KMS-11 (cell line): ENCODE measurements at regions not wholly inside any gene's neighbourhood (a gene's known extent, or its start where the extent isn't known, plus 50 kb on each side); places are given as distances from the start of the nearest gene placed in this dataset.

Source experiments
- H2AFZ ChIP-seq: fragments of 200-600 bp; sonication (generic); 2 replicates; pipeline ENCODE4 v1.6.1; 2016; ENCODE audit warnings: antibody characterized with exemption, mixed run types, low read depth
- H3K27ac ChIP-seq: fragments of 200-600 bp; sonication (generic); 2 replicates; pipeline ENCODE4 v1.6.1; 2016; ENCODE audit warnings: mild to moderate bottlenecking, mixed run types
- H3K27me3 ChIP-seq: fragments of 200-600 bp; sonication (generic); 2 replicates; pipeline ENCODE4 v1.6.1; 2017; ENCODE audit warnings: mild to moderate bottlenecking, low read depth, mixed run types, moderate library complexity; ENCODE audit not compliant: insufficient read depth
- H3K36me3 ChIP-seq: fragments of 200-600 bp; sonication (generic); 2 replicates; pipeline ENCODE4 v1.6.1; 2017; ENCODE audit warnings: mild to moderate bottlenecking, mixed run types; ENCODE audit not compliant: insufficient read depth
- H3K4me1 ChIP-seq: fragments of 200-600 bp; sonication (generic); 2 replicates; pipeline ENCODE4 v1.6.1; 2016; ENCODE audit warnings: mild to moderate bottlenecking, low read depth, mixed run types; ENCODE audit not compliant: poor library complexity, severe bottlenecking
- H3K4me2 ChIP-seq: fragments of 200-600 bp; sonication (generic); 2 replicates; pipeline ENCODE4 v1.7.0; 2016; ENCODE audit warnings: mild to moderate bottlenecking, mixed run types
- H3K4me3 ChIP-seq: fragments of 200-600 bp; sonication (generic); IDR thresholded peaks from 2 replicates; pipeline ENCODE4 v1.6.1; 2017; ENCODE audit warnings: low read depth, low read length, mixed read lengths; ENCODE audit not compliant: insufficient read depth
- H3K79me2 ChIP-seq: fragments of 200-600 bp; sonication (generic); 2 replicates; pipeline ENCODE4 v1.6.1; 2016; ENCODE audit warnings: low read depth, mixed run types; ENCODE audit not compliant: insufficient read depth
- H3K9ac ChIP-seq: fragments of 200-600 bp; sonication (generic); 2 replicates; pipeline ENCODE4 v1.6.1; 2016; ENCODE audit warnings: mild to moderate bottlenecking, mixed run types
- H4K20me1 ChIP-seq: fragments of 200-600 bp; sonication (generic); 2 replicates; pipeline ENCODE4 v1.6.1; 2016; ENCODE audit warnings: mild to moderate bottlenecking, mixed run types; ENCODE audit not compliant: insufficient read depth
- TF ChIP-seq, protein P1 (sequence below): fragments of 200-600 bp; sonication (generic); conservative IDR thresholded peaks from 2 replicates; pipeline ENCODE4 v1.6.1; 2017; ENCODE audit warnings: low read depth, mild to moderate bottlenecking, antibody characterized with exemption, low read length, moderate library complexity, mixed read lengths

DNA sequence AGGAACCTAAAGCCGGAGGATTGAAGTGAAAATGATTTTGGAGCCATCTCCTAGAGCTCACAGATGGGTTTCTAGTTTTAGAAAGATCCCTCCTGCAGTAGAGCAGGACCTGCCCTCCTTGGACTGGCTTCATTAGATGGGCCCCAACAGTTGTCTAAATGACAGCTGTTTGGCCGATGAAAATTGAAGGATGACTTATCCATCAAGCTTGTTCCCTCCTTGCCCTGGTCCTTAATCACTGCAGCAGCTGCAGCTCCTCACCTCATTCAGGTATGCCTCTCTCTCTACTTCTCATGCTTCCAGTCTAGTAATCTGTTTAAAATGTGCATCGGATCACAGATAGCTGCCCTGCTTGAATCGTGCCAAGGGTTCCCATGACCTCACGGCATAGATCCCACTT, 677.6 kb downstream of the BCL11A start:
- no peaks in the 10 kb centered on the region for H3K79me2 ChIP-seq
- no peak overlapping the region for H3K27ac ChIP-seq
- H3K36me3 ChIP-seq, result no peaks in the 10 kb centered on the region
- H3K9ac ChIP-seq, result no peak overlapping the region
- no peak overlapping the region for H3K4me2 ChIP-seq
- no peaks in the 10 kb centered on the region for H3K4me1 ChIP-seq
- no peak overlapping the region for H2AFZ ChIP-seq
- TF ChIP-seq, protein P1, sequence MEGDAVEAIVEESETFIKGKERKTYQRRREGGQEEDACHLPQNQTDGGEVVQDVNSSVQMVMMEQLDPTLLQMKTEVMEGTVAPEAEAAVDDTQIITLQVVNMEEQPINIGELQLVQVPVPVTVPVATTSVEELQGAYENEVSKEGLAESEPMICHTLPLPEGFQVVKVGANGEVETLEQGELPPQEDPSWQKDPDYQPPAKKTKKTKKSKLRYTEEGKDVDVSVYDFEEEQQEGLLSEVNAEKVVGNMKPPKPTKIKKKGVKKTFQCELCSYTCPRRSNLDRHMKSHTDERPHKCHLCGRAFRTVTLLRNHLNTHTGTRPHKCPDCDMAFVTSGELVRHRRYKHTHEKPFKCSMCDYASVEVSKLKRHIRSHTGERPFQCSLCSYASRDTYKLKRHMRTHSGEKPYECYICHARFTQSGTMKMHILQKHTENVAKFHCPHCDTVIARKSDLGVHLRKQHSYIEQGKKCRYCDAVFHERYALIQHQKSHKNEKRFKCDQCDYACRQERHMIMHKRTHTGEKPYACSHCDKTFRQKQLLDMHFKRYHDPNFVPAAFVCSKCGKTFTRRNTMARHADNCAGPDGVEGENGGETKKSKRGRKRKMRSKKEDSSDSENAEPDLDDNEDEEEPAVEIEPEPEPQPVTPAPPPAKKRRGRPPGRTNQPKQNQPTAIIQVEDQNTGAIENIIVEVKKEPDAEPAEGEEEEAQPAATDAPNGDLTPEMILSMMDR, result no peak
- H4K20me1 ChIP-seq, result no peaks in the 10 kb centered on the region
- H3K4me3 ChIP-seq, result no peak overlapping the region
- H3K27me3 ChIP-seq, result no peaks in the 10 kb centered on the region

DNA sequence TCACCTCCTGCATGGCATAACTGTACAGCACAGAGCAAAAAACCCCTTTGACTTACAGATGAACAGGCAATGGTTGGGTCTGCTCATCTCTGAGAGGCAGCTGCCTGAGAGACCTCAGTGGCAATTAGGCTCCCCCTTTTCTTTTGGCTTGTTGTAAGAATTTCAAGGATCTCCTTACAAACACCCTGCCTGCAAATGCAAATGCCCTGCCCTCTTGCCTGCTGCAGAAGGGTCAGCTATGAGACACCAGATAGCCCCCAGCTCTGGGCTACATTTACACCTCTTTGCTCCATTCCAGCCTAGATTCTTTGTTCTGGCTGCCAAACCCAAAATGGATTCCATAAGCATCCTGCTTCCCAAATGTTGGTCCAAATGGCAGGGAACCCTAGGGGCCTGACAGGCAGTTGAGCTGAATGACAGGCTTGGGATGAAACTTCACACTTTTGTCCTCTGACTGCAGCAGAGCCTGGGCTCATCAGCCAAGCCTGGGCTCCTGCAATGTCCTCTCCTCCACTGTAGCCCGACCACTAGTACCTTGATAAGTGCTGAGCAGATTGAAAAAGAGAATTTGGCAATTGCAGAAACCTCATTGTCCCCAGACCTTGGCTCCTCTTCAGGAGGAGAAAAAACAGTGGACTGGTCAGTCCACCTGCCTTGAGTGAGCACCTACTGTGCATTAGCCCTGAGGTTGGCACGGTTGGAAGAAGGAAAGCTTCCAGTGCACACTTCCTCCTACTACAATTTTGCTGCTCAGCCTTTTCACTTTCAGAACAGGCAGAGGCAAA, 678.3 kb downstream of the BCL11A start:
- Histone ChIP-seq H3K36me3 (no peaks in the 10 kb centered on the region), H2AFZ (no peak overlapping the region), H3K79me2 (no peaks in the 10 kb centered on the region), H3K4me3 (no peak overlapping the region), H3K4me1 (no peaks in the 10 kb centered on the region), H3K4me2 (no peak overlapping the region), H3K9ac (no peak overlapping the region), H4K20me1 (no peaks in the 10 kb centered on the region), H3K27ac (no peak overlapping the region), H3K27me3 (no peaks in the 10 kb centered on the region)
- TF ChIP-seq, protein P1, result no peak

DNA sequence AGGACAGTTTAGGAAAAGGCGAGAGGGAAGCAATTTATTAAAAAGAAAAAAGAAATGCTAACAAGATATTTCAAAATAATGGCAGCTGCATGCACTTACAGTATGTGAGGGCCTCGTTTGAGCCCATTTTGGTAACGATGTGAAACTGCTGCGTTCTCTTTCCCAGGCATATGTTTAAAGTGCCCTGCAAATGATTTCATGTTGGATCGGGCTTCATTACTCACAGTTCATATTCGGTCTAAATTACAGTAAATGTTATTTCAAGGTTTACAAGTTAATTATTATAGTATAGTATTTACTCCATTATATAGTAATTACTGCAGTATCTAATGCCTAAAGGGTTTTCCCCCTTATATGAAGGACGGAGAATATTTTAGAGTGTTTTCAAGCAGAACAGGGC, 679.1 kb downstream of the BCL11A start:
- no peak overlapping the region for H3K4me2 ChIP-seq
- H3K36me3 ChIP-seq, result no peaks in the 10 kb centered on the region
- no peak overlapping the region for H3K9ac ChIP-seq
- TF ChIP-seq, protein P1, result no peak
- no peaks in the 10 kb centered on the region for H4K20me1 ChIP-seq
- no peaks in the 10 kb centered on the region for H3K79me2 ChIP-seq
- no peak overlapping the region for H3K4me3 ChIP-seq
- H3K4me1 ChIP-seq, result no peaks in the 10 kb centered on the region
- no peak overlapping the region for H3K27ac ChIP-seq
- no peaks in the 10 kb centered on the region for H3K27me3 ChIP-seq
- H2AFZ ChIP-seq, result no peak overlapping the region

DNA sequence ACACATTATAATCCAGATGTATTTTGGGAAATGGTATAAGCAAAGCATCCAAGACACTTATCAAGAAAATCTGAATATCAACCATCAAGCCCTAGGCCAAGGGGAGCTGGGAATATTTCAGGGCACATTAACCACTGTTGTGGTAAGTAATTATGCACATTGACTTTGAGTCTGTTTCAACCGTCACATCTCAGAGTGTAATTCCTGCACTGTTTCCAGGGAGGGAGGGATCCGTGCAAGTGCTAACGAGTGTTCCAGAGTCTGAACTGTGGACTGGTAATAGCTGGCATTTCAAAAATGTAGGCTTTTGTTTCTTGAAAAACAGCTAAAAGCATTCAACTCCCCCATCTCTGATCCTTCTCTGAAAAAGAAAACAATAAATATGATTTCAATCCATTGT, 681.6 kb downstream of the BCL11A start:
- Histone ChIP-seq H3K79me2 (no peaks in the 10 kb centered on the region), H3K9ac (no peak overlapping the region), H3K36me3 (no peaks in the 10 kb centered on the region), H3K27me3 (no peaks in the 10 kb centered on the region), H3K4me3 (no peak overlapping the region), H3K4me1 (no peaks in the 10 kb centered on the region), H3K27ac (no peak overlapping the region), H3K4me2 (no peak overlapping the region), H4K20me1 (no peaks in the 10 kb centered on the region), H2AFZ (no peak overlapping the region)
- TF ChIP-seq, protein P1, result no peak
